ENCODE measurements at regions not wholly inside any gene's neighbourhood (a gene's known extent, or its start where the extent isn't known, plus 50 kb on each side); places are given as distances from the start of the nearest gene placed in this dataset.

GRCh38 chr1:30302858-30303257 is 420.5 kb downstream of the MATN1 start:
- TF ChIP-seq CTCF (IDR thresholded peaks at IDR 0.05) (no peak), POLR2A (IDR thresholded peaks at IDR 0.05) (no peak)

All from thyroid gland (tissue), 4 donors.